WTC11 (cell line): ENCODE measurements at regions not wholly inside any gene's neighbourhood (a gene's known extent, or its start where the extent isn't known, plus 50 kb on each side); places are given as distances from the start of the nearest gene placed in this dataset.

ENCODE experiments used
- ATAC-seq: fragments of 200-7000 bp; cut with Tn5 transposase; 2 replicates; pipeline ENCODE4 v1.10.0; 2021; ENCODE audit warnings: mild to moderate bottlenecking, moderate library complexity
- CTCF ChIA-PET: fragments of 300-600 bp; sonication (Branson Sonifier 250); formaldehyde crosslinking; loops from one replicate; lab custom pipeline; 2021; ENCODE audit warnings: antibody characterized with exemption; lab: Charles Lee
- POLR2A ChIA-PET: fragments of 350-600 bp; sonication (Branson Sonifier 250); formaldehyde crosslinking; loops from one replicate; lab custom pipeline; 2021; ENCODE audit warnings: antibody characterized with exemption; lab: Charles Lee
- DNase-seq: peaks from one replicate; pipeline ENCODE4 v3.0.0; 2021; ENCODE audit warnings: low spot score
- H3K27ac Mint-ChIP-seq: 2 replicates; pipeline ENCODE4 v1.8.0; 2021; ENCODE audit warnings: mixed read lengths
- H3K27me3 Mint-ChIP-seq: 2 replicates; pipeline ENCODE4 v1.8.0; 2021; ENCODE audit warnings: low read depth, mild to moderate bottlenecking, moderate library complexity, mixed read lengths
- H3K36me3 Mint-ChIP-seq: 2 replicates; pipeline ENCODE4 v1.8.0; 2021; ENCODE audit warnings: mixed read lengths
- H3K4me1 Mint-ChIP-seq: 2 replicates; pipeline ENCODE4 v1.8.0; 2022; ENCODE audit warnings: mixed read lengths
- H3K4me3 Mint-ChIP-seq: 2 replicates; pipeline ENCODE4 v1.8.0; 2021; ENCODE audit warnings: mild to moderate bottlenecking, moderate library complexity, mixed read lengths
- H3K9me3 Mint-ChIP-seq: 2 replicates; pipeline ENCODE4 v1.8.0; 2021; ENCODE audit warnings: mixed read lengths
- ATF1 ChIP-seq: sonication (generic); formaldehyde crosslinking; IDR thresholded peaks from 2 replicates; pipeline ENCODE4 v1.8.1; 2023; ENCODE audit warnings: mild to moderate bottlenecking, moderate library complexity, missing genetic modification reagents
- ATF2 ChIP-seq: sonication (generic); formaldehyde crosslinking; IDR thresholded peaks from 2 replicates; pipeline ENCODE4 v1.8.1; 2022; ENCODE audit warnings: low read depth, missing genetic modification reagents, borderline replicate concordance
- FOXJ3 ChIP-seq: sonication (generic); formaldehyde crosslinking; IDR thresholded peaks from 2 replicates; pipeline ENCODE4 v1.9.0; 2021; ENCODE audit warnings: missing genetic modification reagents, mild to moderate bottlenecking, borderline replicate concordance
- FOXK1 ChIP-seq: sonication (generic); formaldehyde crosslinking; IDR thresholded peaks from 2 replicates; pipeline ENCODE4 v1.8.0; 2022; ENCODE audit warnings: mild to moderate bottlenecking, moderate library complexity, missing genetic modification reagents
- HMGA2 ChIP-seq: fragments of 250-450 bp; sonication (Bioruptor Pico); IDR thresholded peaks from 2 replicates; pipeline ENCODE4 v1.4.0; 2021; ENCODE audit warnings: mild to moderate bottlenecking, moderate library complexity
- IRF1 ChIP-seq: sonication (generic); formaldehyde crosslinking; IDR thresholded peaks from 2 replicates; pipeline ENCODE4 v1.8.0; 2023; ENCODE audit warnings: missing genetic modification reagents
- NR1H2 ChIP-seq: sonication (generic); formaldehyde crosslinking; IDR thresholded peaks from 2 replicates; pipeline ENCODE4 v1.9.0; 2021; ENCODE audit warnings: mild to moderate bottlenecking, moderate library complexity, missing genetic modification reagents
- RELA ChIP-seq: sonication (generic); formaldehyde crosslinking; IDR thresholded peaks from 2 replicates; pipeline ENCODE4 v1.8.1; 2022; ENCODE audit warnings: missing genetic modification reagents, mild to moderate bottlenecking, borderline replicate concordance
- SP1 ChIP-seq: sonication (generic); formaldehyde crosslinking; conservative IDR thresholded peaks from 2 replicates; pipeline ENCODE4 v1.8.1; 2022; ENCODE audit warnings: missing genetic modification reagents
- STAT6 ChIP-seq: sonication (generic); formaldehyde crosslinking; conservative IDR thresholded peaks from 2 replicates; pipeline ENCODE4 v1.8.1; 2023; ENCODE audit warnings: mild to moderate bottlenecking, low read depth, missing genetic modification reagents, moderate library complexity
- TEAD1 ChIP-seq: sonication (generic); formaldehyde crosslinking; IDR thresholded peaks from 2 replicates; pipeline ENCODE4 v1.8.0; 2022; ENCODE audit warnings: mild to moderate bottlenecking, missing genetic modification reagents
- TEAD4 ChIP-seq: sonication (generic); formaldehyde crosslinking; IDR thresholded peaks from 2 replicates; pipeline ENCODE4 v1.8.0; 2022; ENCODE audit warnings: mild to moderate bottlenecking, missing genetic modification reagents
- ZBTB21 ChIP-seq: sonication (generic); formaldehyde crosslinking; IDR thresholded peaks from 2 replicates; pipeline ENCODE4 v1.8.1; 2023; ENCODE audit warnings: mild to moderate bottlenecking, missing genetic modification reagents, borderline replicate concordance
- ZNF232 ChIP-seq: sonication (generic); formaldehyde crosslinking; IDR thresholded peaks from 2 replicates; pipeline ENCODE4 v1.8.0; 2022; ENCODE audit warnings: mild to moderate bottlenecking, missing genetic modification reagents
- ZNF281 ChIP-seq: sonication (generic); formaldehyde crosslinking; IDR thresholded peaks from 2 replicates; pipeline ENCODE4 v1.8.0; 2023; ENCODE audit warnings: mild to moderate bottlenecking, missing genetic modification reagents
- ZNF317 ChIP-seq: sonication (generic); formaldehyde crosslinking; IDR thresholded peaks from 2 replicates; pipeline ENCODE4 v1.8.1; 2023; ENCODE audit warnings: low read depth, mild to moderate bottlenecking, moderate library complexity, missing genetic modification reagents, borderline replicate concordance

- TF ChIP-seq ZNF281 = no peak
- TF ChIP-seq RELA = no peak
- TF ChIP-seq TEAD4 (CRISPR knock-in tag) = no peak
- TF ChIP-seq FOXJ3 (CRISPR knock-in tag) = no peak
Measured at GRCh38 chr3:195008816-195009215, 262.1 kb downstream of the XXYLT1 start (continued).

GRCh38 chr3:195009616-195010015 is 261.3 kb downstream of the XXYLT1 start:
- peaks cover 20% of the 10 kb centered on the region for H3K36me3 Mint-ChIP-seq
- peaks cover 7% of the 10 kb centered on the region; the same call in 1 of the 2 replicates for H3K27me3 Mint-ChIP-seq
- TF ChIP-seq SP1 (CRISPR knock-in tag) = no peak
- no peak for TF ChIP-seq FOXJ3 (CRISPR knock-in tag)
- no peak for ATAC-seq
- no peak for DNase-seq
- peaks cover 29% of the 10 kb centered on the region for H3K9me3 Mint-ChIP-seq
- H3K4me3 Mint-ChIP-seq = no peak overlapping the region
- peaks cover 16% of the 10 kb centered on the region for H3K4me1 Mint-ChIP-seq
- H3K27ac Mint-ChIP-seq = no peak overlapping the region
- CTCF ChIA-PET = no interaction called here
- POLR2A ChIA-PET = no interaction called here

- Mint-ChIP-seq H3K36me3 (peaks cover 20% of the 10 kb centered on the region), H3K4me1 (peaks cover 16% of the 10 kb centered on the region), H3K27me3 (peaks cover 7% of the 10 kb centered on the region; the same call in 1 of the 2 replicates), H3K4me3 (no peak overlapping the region), H3K9me3 (peaks cover 29% of the 10 kb centered on the region), H3K27ac (no peak overlapping the region)
- POLR2A ChIA-PET = no interaction called here
- TF ChIP-seq NR1H2 (CRISPR knock-in tag) (no peak), ATF1 (CRISPR knock-in tag) (no peak), FOXK1 (no peak), TEAD1 (CRISPR knock-in tag) (no peak), ZBTB21 (CRISPR knock-in tag) (no peak), IRF1 (CRISPR knock-in tag) (no peak)
- CTCF ChIA-PET = no interaction called here
- no peak for ATAC-seq
- no peak for DNase-seq
Measured at GRCh38 chr3:195010551-195011100, 260.3 kb downstream of the XXYLT1 start.

- Mint-ChIP-seq H3K4me1 (peaks cover 16% of the 10 kb centered on the region), H3K4me3 (no peak overlapping the region), H3K27me3 (peaks cover 7% of the 10 kb centered on the region; the same call in 1 of the 2 replicates), H3K9me3 (peaks cover 29% of the 10 kb centered on the region), H3K27ac (no peak overlapping the region), H3K36me3 (peaks cover 20% of the 10 kb centered on the region)
- TF ChIP-seq HMGA2 = no peak
- ChIA-PET CTCF (interaction anchor here (1.9 kb wide), 1 partner anchor 24 kb away, joined by 5 read pairs; no protein-coding TSS in a partner anchor), POLR2A (no interaction called here)
- peak; percentile 55 for ATAC-seq
- DNase-seq = no peak
Measured at GRCh38 chr3:195011231-195011834, 259.6 kb downstream of the XXYLT1 start.

- Mint-ChIP-seq H3K36me3 (peaks cover 20% of the 10 kb centered on the region), H3K4me1 (peaks cover 16% of the 10 kb centered on the region), H3K27me3 (peaks cover 7% of the 10 kb centered on the region; the same call in 1 of the 2 replicates), H3K27ac (no peak overlapping the region), H3K4me3 (no peak overlapping the region), H3K9me3 (peaks cover 29% of the 10 kb centered on the region)
- CTCF ChIA-PET = interaction anchor here (1.5 to 1.9 kb wide), 2 partner anchors 23 to 324 kb away, joined by 4 to 5 read pairs; no protein-coding TSS in a partner anchor
- ATAC-seq (no peak), DNase-seq (no peak)
- POLR2A ChIA-PET = no interaction called here
- TF ChIP-seq STAT6 (CRISPR knock-in tag) (no peak), ATF2 (CRISPR knock-in tag) (no peak), ZNF317 (CRISPR knock-in tag) (no peak), ZNF232 (CRISPR knock-in tag) (no peak)
Measured at GRCh38 chr3:195012100-195012499, 258.9 kb downstream of the XXYLT1 start.
